NCI-H510A (cell line): ENCODE measurements at regions not wholly inside any gene's neighbourhood (a gene's known extent, or its start where the extent isn't known, plus 50 kb on each side); places are given as distances from the start of the nearest gene placed in this dataset.

Source experiments
- DNase-seq: peaks from one replicate; lab custom pipeline; 2025; lab: John Stamatoyannopoulos, UW

DNA sequence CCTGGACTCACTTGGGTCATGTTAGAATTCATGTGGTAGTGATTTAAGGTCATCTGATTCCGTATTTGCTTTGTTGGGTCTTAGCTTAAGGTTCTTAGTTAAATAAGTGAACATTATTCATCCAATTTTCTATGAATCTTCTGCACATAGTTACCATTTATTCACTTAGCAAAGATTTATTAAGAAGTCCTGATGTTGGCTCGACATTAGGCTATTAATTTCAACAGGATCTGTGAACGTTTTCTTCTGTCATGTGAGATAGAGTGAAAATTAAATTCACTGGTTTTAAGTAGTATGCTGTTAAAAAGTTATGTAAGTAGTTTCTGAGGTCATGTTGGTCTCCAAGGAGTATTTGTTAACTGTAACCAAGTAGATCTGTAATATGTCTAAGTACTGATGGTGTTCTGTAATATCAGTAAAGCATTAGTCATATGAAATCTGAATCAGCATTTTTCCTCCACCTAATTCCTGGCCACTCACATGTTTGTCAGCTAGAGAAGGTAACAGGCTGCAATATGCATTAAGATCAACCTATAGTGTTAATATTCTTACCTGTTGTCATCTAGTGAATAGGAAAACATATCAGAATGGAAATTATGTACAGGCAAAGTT lies 155.6 kb downstream of the PCDH7 start:
- no peak for DNase-seq

DNA sequence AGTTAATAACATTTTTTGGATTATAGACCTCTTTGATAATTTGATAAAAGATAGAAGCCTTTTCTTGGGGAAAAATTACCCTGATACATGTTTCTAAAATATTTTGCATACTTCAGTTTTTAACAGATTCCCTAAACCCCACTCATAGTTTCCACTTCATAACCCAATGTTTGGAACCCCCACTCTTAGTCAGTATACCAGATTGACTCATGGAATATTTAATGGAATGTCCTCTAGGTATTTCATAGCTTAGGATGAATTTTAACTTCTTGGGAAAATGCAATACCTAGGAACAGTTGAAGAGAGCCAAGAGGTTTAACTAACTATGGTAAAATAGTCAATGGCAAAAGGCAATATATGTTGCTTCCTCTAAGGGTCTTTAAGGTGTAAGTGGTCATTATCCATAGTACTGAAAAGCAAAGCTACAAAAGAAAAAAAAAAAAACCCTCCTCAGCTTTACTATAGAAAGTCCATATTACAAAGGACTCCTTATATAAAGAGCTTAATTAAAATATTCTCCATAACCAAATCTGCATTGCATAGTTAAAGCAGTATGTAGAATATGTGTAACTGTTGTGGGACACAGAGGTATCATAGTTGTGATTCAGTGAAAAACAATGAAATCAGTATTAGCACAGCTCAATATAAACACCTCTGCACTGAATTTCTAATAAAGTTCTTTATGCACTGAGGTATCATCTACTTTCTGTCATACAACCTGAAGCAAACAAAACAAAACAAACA lies 159.9 kb downstream of the PCDH7 start:
- no peak for DNase-seq

DNA sequence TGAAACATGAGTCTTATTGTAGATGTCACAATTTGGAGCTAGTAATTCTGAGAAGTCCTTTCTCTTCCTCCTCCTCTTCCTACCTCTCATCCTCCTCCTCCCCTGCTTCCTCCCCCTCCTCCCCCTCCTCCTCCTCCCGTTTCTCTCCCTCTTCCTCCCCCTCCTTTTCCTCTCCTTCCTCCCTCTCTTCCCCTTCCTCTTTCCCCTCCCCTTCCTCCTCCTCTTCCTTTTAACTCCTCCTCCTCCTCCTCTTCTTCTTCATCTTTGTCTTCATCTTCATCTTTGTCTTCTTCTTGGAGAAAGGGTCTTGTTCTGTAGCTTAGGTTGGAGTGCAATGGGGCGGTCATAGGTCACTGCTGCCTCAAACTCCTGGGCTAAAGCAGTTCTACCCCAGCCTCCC lies 161.8 kb downstream of the PCDH7 start:
- DNase-seq, result no peak

DNA sequence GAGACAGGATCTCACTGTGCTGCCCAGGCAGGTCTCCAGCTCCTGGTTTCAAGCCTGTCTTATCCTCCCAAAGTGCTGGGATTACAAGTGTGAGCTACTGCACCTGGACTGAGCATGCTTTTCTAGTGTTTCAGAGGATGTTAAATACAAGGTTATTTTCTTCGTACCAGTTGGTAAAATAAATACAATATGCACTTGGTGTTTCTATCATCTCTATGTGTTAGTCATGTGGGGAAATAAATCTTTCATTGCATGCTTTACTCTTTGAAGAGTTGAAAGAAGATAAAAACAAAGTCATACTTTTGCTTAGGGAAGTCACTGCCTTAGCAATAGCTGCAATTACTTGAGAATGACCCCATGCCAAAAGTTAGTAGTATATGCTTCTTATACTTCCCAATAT lies 162.3 kb downstream of the PCDH7 start:
- no peak for DNase-seq

DNA sequence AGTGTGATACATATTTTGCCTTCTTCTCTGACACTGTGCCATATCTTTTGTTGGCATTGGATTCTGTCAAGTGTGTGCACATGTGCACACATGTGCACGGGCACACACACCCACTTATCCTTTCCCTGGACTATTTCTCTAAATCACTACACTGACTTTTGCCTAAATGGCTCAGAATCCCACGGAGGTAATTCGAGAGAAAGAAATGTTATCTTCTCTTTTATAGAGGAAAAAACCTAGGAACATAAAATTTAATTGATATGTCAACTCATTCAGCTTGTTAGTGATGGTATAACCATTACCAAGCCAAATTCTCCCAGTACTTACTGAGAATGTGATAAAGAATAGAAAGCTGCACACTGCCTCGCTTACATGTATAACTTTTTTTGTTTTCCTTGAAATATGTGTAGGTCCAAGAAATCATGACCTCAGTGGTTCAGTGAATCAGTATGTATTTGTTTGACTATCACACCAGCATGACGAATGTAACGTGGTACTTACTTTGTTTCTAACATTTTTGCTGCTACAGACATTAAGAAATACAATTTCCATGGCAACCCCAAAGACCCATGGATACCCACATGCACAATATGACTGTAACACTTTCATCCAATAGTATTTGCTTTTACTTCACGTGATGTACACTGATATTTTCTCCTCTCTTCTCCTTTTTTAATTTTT lies 163.0 kb downstream of the PCDH7 start:
- no peak for DNase-seq

DNA sequence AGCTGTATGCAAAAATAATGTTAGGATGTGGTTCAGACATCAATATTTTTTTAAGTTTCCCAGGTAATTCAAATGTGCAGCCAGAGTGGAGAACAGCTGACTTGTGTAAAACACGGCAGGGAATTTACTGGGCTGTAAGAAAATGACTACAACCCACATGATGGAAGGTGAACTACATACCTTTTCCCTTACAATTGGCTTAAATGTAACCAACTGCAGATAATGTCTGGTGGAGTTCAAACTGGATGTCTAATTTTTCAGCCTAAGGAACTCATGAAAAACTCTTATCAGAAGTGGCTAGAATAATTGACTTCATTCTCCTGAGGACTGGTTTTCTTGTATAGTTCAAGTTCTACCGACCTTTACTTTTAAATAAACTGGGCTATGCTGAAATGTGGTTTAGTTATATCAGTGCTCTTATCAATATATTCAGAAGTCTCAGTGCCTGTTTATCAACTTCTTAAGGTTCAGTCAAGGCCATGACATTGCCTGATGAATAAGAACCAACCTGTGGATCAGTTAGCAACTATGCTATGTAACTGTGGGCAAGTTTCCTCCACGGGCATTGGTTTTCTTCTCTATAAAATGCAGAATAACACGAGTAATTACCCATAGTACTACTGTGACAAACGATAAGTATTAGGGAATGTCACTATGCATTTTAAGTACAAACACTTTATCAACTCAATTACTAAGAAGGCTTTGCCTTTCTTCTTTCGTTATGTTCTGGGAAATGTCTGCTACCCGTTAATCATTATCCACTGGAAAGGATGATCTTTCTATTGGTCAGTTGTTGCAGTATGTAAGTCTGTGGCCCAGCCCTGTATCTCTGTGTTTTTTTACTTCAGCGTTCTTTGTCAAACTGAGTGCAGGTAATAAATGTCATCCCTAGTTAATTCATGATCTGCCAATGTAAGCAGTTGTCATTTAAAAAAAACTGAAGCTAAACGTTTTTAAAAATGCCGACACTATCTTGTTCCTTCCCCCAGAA lies 181.6 kb downstream of the PCDH7 start:
- DNase-seq, result no peak

DNA sequence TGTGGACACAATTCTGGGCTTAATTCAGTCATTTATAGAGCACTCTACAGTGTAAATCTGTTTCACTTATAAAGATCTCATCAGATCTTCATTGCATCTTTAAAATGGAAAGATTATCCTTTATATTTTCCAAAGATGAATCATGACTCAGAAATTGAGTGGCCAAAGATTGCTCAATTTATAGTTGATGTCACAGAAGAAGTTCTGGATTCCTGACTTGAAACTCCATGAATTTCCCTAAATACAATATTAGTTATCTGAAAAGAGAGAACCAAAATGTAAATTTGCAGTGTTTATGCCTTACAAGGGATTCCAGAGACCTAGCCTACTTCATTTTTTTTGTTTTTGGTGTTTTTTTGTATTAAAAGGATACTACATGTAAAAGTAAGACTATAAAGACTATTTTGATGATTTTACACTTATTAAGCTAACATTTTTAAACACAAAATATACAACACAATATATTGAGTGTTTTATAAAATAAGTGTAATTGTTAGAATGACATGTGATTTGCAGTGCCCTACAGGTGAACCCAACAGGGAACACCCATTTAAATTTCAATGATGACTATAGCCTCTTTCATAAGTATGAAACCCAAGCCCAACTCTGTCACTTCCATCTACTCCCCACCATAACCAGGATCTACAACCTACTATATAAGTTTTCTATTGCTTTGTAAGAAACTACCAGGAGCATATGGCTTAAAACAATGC lies 183.5 kb downstream of the PCDH7 start:
- DNase-seq, result no peak

DNA sequence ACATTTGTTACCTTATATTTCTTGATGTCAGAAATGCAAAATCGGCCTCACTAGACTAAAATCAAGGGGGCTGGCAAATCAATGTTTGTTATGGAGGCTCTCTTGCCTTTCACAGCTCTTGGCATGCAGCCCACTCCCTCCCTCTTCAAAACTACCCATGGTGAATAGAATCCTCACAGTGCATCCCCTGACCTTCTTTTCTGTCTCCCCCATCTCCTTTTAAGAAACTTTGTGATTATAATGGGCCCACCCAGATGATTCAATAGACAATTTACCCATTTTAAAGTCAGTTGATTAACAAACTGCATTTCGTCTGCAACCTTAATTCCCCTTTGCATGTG lies 184.0 kb downstream of the PCDH7 start:
- no peak for DNase-seq

DNA sequence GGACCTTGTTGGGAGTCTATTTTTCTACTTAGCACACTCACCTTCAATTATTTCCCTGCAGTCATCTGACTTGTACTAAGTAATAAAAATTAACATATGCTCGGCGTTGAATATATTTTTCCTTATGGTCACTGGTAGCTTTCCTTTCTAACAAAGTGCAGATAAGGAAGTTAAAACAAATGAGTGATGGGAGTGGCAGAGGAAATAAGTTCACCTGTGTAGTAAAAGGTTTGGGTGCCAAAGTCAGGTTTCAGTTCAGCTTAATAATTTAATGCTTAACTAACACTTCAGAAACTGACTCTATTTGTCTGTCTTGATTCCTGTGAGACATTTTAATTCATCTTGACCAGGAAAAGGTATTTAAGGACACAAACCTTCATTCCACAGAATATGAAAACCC lies 184.4 kb downstream of the PCDH7 start:
- DNase-seq, result no peak

DNA sequence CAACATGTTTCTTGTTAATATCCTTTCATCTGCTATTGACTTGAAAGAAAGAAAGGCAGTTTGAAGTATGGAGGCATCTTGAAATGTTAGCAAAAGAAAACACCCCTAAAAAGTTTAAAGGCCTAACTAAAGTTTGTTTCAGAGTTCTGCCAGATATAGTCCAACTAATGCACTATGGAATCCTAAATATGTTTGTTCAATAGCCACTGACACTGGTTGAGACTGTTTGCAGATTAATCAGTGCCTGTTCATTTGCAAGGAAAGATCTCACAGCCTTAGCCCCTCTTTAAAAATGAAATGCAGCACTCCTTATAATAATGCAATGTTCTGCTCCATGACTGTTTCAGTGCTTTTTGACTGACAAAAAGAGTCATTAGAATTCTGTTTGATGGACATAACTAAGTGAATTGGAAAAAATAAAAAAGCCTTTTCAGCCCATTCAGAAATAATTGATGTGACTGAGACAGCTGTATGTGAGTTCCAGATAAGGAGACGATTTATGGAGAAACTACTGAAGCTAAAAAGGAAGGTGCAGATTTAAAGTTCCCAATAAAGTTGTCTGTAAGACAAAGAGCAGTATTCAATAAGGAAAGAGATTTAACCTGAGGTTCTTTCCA lies 192.0 kb downstream of the PCDH7 start:
- no peak for DNase-seq

DNA sequence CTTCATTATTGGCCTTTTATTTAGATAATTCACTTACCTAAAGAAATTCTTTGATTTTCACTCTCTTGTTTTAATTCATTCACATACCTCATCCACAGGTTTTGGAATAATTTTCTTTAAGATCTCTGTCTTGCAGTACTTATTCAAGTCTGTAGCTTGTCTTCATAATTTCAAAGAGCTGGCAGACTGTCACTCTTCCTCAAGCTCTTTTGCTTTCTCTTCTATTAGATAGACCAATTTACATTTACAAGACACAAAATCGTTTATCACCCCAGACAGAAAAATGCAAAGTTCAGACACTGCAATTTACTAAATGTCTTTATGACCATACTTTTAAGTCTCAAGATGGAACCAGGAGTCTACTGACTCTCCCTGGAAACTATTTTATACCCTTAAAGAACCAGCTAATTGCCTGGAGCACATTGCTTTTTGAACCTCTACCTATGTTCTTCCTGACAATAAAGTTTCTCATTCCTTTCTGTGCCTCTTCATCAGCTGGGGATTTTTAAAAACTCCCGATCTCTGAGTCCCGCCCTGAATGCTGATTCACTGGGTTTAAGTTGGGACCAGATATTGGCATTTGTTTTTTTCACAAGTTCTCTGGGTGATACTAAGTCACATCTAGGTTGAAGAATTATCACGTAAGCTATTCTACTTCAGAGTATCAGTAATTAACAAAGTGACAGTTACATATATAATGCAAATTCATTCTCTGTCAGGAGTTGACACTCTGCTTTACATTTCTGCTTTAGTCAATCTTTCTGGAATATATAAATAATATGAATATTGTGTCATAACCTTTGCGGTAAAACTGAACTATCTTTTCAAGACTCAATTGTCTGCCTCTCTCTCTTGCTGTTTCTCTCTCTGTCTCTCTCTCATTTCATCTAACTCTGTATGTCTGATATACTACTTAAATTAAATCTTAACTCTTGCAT lies 196.4 kb downstream of the PCDH7 start:
- DNase-seq, result no peak

DNA sequence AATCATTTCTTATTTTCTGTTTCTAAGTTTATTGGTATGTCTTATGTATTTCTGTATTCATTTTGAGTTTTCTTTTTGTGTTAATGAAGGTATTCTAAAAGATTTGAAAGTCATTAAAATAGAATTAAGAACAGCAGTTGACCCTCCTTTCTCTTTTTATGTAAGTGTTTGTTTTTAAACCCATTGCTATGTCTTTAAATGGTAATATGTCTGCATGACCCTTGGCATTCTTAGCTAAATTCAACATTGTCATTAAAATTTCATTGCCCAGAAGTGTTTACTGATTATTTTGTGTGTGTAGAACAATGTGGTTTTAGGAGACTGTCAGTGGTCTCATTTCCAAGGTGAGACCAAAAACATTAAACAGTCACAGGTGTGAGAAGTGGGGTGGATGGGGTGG lies 197.8 kb downstream of the PCDH7 start:
- no peak for DNase-seq

DNA sequence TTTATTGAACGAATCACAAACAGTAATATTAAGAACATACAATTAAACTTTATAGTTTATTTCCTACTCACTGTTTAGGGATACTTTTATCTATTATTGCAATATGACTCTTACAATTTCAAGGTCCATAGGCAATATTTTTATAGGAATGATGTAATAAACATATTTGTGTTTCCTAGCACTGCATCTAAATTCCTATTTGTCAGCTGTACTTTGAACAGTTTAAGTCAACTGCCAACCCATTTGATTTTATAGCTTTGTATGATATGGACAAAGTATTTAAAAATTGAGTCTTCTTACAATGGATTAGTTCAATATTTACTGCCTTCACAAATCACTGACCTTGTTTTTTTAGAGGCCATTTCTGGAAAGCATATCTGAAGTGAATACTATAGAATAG lies 199.3 kb downstream of the PCDH7 start:
- no peak for DNase-seq

DNA sequence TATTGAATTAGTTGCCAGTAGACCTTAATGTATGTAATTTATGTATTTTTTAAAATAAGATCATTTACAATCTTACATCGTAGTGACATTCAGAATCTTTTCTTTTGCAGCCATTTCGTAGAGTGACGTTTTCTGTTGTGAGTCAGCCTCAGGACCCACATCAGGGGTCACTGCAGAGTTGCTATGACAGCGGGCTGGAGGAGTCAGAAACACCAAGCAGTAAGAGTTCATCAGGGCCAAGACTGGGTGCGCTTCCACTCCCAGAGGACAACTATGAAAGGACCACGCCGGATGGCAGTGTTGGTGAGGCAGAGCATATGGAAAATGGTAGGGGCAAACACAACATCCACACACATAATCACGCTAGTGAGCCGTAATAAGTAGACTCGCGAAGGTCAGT lies 199.9 kb downstream of the PCDH7 start:
- no peak for DNase-seq

DNA sequence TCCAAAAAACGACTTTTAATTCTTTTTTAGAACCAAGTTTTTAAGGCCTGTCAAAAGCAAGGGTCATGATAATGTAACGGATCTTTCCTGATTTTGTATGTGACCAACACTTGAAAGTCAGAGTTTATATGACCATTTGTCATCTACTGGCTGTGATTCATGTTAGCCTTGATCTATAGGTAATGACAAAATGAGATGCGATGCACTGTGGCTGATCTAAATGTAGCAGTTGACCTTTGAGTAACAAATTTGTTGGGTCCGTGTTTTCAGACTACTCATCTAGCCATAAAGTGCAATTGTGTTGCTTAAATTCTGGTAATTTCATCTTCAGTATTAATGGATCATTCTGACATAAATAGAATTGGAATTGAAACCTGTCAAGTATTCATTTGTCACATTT lies 202.5 kb downstream of the PCDH7 start:
- no peak for DNase-seq

DNA sequence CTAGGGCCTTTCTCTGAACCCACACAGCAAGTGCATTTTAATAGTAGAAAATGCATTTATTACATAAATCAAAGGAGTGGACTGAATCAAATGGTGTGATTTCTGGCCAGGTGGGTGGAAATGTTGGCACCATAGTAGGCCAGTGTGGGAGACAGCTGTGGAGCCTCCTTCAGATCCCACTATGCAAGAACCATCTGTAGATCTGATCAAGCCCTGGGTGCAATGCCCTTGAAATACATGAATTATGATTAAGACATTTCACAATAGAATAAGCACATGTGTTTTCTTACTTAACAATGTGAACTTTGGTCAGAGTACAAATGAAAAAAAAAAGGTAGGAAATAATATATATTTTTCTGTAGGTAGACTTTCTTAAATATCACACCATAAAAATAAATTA lies 204.3 kb downstream of the PCDH7 start:
- DNase-seq, result no peak

DNA sequence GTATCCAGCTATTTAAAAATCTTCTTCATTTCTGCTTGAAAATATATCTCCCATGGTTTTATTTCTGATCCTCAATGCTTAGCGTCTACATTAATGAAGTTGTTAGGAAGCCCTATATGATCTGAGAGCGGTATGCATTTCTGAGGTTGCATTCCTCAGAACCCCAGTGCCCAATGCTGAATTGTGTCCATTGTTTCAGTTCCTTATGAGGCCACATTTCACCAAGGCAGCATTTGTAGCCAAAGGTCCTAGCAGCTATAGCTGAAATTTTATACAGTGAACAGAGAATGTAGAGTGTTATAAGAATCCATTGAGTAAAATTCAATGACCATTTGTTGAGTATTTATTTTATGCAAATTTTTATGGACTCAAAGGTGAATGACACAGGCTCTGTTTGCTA lies 209.5 kb downstream of the PCDH7 start:
- no peak for DNase-seq

DNA sequence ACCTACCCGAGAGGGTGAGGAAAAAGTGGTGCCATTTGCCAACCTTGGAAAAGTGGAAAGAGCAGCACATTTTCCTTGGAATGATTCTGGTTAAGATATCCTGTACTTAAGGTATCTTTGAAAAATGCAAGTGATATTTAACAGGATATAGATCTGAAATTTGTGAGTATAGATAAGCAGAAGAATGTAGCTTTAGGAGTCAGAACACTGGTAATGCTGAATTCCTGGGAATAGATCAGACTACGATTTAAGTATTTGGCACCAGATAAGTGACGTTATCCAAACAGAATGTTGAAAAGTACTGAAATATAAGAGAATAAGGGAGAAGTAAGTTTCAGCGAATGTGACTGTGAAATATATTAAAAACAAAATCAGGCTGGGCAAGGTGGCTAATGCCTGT lies 210.1 kb downstream of the PCDH7 start:
- no peak for DNase-seq

DNA sequence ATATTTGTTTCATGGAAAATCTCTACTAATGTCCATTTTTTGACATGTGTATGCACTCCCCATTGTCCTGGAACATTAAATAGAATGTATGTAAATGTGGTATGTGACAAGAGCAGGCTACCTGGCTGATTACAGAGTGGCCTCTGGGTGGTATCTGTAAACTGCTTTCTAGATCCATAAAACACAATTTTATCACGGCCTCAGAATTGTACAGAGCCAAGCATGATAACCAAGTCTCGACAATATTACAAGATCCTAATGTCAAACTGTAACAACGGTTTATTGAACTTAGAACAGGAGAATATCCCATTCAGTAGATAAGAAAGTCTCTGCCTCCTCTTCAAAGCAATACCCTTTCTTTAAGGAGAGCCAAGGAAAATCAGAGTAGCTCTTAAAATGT lies 212.4 kb downstream of the PCDH7 start:
- no peak for DNase-seq

DNA sequence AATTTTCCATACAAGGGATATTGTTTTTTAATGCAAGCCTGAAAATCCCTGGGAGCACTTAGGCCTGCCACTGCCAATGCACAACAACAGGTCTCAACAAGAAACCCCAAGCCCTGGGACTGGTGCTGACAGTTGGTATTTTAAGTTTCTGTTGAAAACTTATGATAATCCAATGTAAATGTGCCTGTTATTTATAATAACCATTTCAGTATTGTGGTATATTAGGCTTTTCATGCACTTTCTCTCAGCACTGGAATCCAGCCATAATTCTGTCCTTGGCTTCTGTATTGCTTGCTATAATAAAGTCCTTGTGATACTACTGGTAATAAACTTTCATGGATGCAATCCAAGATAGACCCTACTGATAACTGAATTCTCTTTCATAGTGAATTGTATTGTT lies 218.9 kb downstream of the PCDH7 start:
- no peak for DNase-seq
